HepG2 (cell line): ENCODE measurements at regions not wholly inside any gene's neighbourhood (a gene's known extent, or its start where the extent isn't known, plus 50 kb on each side); places are given as distances from the start of the nearest gene placed in this dataset.

Experiments used
- CREB1 ChIP-seq, 2 experiments: fragments of 450-650 bp in 1 of 2; IDR thresholded peaks; 2 replicates each; pipeline ENCODE4 v1.6.1; 2016 to 2017; ENCODE audit warnings: control low read depth in 1 of 2, mild to moderate bottlenecking in 1 of 2, missing compliant biosample characterization in 1 of 2, missing genetic modification characterization in 1 of 2
- HHEX ChIP-seq: IDR thresholded peaks from 2 replicates; pipeline ENCODE4 v1.6.1; 2016; ENCODE audit warnings: control low read depth
- NFE2 ChIP-seq: sonication (generic); formaldehyde crosslinking; IDR thresholded peaks from 2 replicates; pipeline ENCODE4 v1.4.0; 2020; ENCODE audit warnings: missing genetic modification reagents
- NFKBIZ ChIP-seq: IDR thresholded peaks from 2 replicates; pipeline ENCODE4 v1.6.1; 2018; ENCODE audit warnings: missing genetic modification reagents, missing compliant biosample characterization
- NR2F6 ChIP-seq, 2 experiments: IDR thresholded peaks; 2 replicates each; pipeline ENCODE4 v1.6.1; 2016; ENCODE audit warnings: antibody characterized with exemption in 1 of 2, mild to moderate bottlenecking in 1 of 2
- PAXIP1 ChIP-seq: sonication (generic); formaldehyde crosslinking; conservative IDR thresholded peaks from 2 replicates; pipeline ENCODE4 v1.4.0; 2020; ENCODE audit warnings: mild to moderate bottlenecking, missing genetic modification reagents, moderate library complexity
- POLR2G ChIP-seq: fragments of 200-400 bp; formaldehyde crosslinking; IDR thresholded peaks from 2 replicates; pipeline ENCODE4 v1.6.1; 2018; ENCODE audit warnings: mild to moderate bottlenecking, low read depth, low read length, moderate library complexity
- REST ChIP-seq, 2 experiments: IDR thresholded peaks; 2 replicates each; pipeline ENCODE4 v1.6.1; 2011 to 2012; ENCODE audit warnings: low read length in 2 of 2, borderline replicate concordance in 1 of 2, low read depth in 1 of 2, mild to moderate bottlenecking in 1 of 2, moderate library complexity in 1 of 2
- SIX1 ChIP-seq: sonication (generic); formaldehyde crosslinking; IDR thresholded peaks from 2 replicates; pipeline ENCODE4 v1.4.0; 2020; ENCODE audit warnings: missing genetic modification reagents, borderline replicate concordance
- STAG1 ChIP-seq: sonication (generic); formaldehyde crosslinking; IDR thresholded peaks from 2 replicates; pipeline ENCODE4 v1.4.0; 2020; ENCODE audit warnings: missing genetic modification reagents
- TEAD3 ChIP-seq: optimal IDR thresholded peaks from 2 replicates; pipeline ENCODE3; 2016; ENCODE audit warnings: borderline replicate concordance
- UBTF ChIP-seq: sonication (generic); formaldehyde crosslinking; IDR thresholded peaks from 2 replicates; pipeline ENCODE4 v1.4.0; 2020; ENCODE audit warnings: mild to moderate bottlenecking, missing genetic modification reagents
- ZFX ChIP-seq: sonication (generic); formaldehyde crosslinking; IDR thresholded peaks from 2 replicates; pipeline ENCODE4 v1.4.0; 2020; ENCODE audit warnings: mild to moderate bottlenecking, low read depth, missing genetic modification reagents, moderate library complexity
- ZHX1 ChIP-seq: sonication (generic); formaldehyde crosslinking; IDR thresholded peaks from 2 replicates; pipeline ENCODE4 v1.8.1; 2022; ENCODE audit warnings: low read depth, mild to moderate bottlenecking, missing genetic modification reagents
- ZMYM3 ChIP-seq: sonication (generic); formaldehyde crosslinking; IDR thresholded peaks from 2 replicates; pipeline ENCODE4 v1.5.1; 2020; ENCODE audit warnings: mild to moderate bottlenecking, missing genetic modification reagents
- ZNF232 ChIP-seq: sonication (generic); formaldehyde crosslinking; IDR thresholded peaks from 2 replicates; pipeline ENCODE4 v1.4.0; 2020; ENCODE audit warnings: missing genetic modification reagents, borderline replicate concordance
- ZNF282 ChIP-seq: fragments of 450-650 bp; IDR thresholded peaks from 2 replicates; pipeline ENCODE4 v1.6.1; 2018; ENCODE audit not compliant: partially characterized antibody

GRCh38 chr6:41462033-41462432 is 84.1 kb upstream of the FOXP4 start (continued):
- TF ChIP-seq REST (IDR thresholded peaks at IDR 0.05; ENCODE audit: borderline replicate concordance in 1 of 2, low read depth in 1 of 2, low read length in 2 of 2) (no peak), ZNF282 (no peak), HHEX (CRISPR knock-in tag) (no peak), STAG1 (CRISPR knock-in tag) (peak; percentile 6; the same call in 1 of the 2 replicates), POLR2G (no peak), PAXIP1 (no peak), NFE2 (CRISPR knock-in tag) (no peak), CREB1 (IDR thresholded peaks at IDR 0.05) (no peak), CREB1 (CRISPR knock-in tag; IDR thresholded peaks at IDR 0.05) (no peak), NR2F6 (IDR thresholded peaks at IDR 0.05) (no peak), NR2F6 (CRISPR knock-in tag; IDR thresholded peaks at IDR 0.05) (0 out of 2 replicates have a peak, but pooled peaks have one; percentile 9), ZNF232 (CRISPR knock-in tag) (no peak), SIX1 (CRISPR knock-in tag) (no peak), TEAD3 (CRISPR knock-in tag) (peak; percentile 70), ZFX (CRISPR knock-in tag) (peak; percentile 29; the same call in 1 of the 2 replicates), ZHX1 (no peak), ZMYM3 (CRISPR knock-in tag) (peak; percentile 17; the same call in 1 of the 2 replicates), UBTF (CRISPR knock-in tag) (peak; percentile 39; the same call in 1 of the 2 replicates), NFKBIZ (CRISPR knock-in tag) (no peak)
